HepG2 (cell line): ENCODE measurements at regions not wholly inside any gene's neighbourhood (a gene's known extent, or its start where the extent isn't known, plus 50 kb on each side); places are given as distances from the start of the nearest gene placed in this dataset.

Experiments
- ATAC-seq: fragments of 200-7000 bp; cut with Tn5 transposase; 3 replicates; pipeline ENCODE4 v1.9.1; 2020; ENCODE audit warnings: mild to moderate bottlenecking, moderate library complexity
- BruUV-seq: library from RNA; stranded (reverse); fragments of 400-500 nt; replicated peaks from 2 replicates; lab custom pipeline; 2021; lab: Mats Ljungman, UMichigan
- CTCF ChIA-PET: fragments of 300-600 bp; formaldehyde crosslinking; extraction: SDS; loops from one replicate; lab custom pipeline; 2021; ENCODE audit warnings: low total read pairs, inconsistent platforms, low intra/inter-chr PET ratio; lab: Yijun Ruan, JAX
- POLR2A ChIA-PET: fragments of 350-600 bp; sonication (Branson Sonifier 250); formaldehyde crosslinking; loops from one replicate; lab custom pipeline; 2020; ENCODE audit warnings: antibody characterized with exemption, inconsistent platforms; lab: Yijun Ruan, JAX
- DNase-seq: peaks from one replicate; pipeline ENCODE4 v3.0.0-alpha.2; 2015; ENCODE audit warnings: low spot score
- FAIRE-seq: peaks from 3 replicates; lab custom pipeline; 2011; peaks lifted over from hg19 to GRCh38; lab: Jason Lieb, UNC
- H2AFZ ChIP-seq: one replicate; pipeline ENCODE4 v1.6.1; 2011; ENCODE audit warnings: low read length, inconsistent platforms
- H3K27ac ChIP-seq: fragments of 300-600 bp; 3 replicates; pipeline ENCODE4 v1.8.0; 2011; ENCODE audit warnings: mixed run types, mild to moderate bottlenecking, mixed read lengths, low read length, inconsistent platforms; ENCODE audit not compliant: insufficient read depth; ENCODE audit errors: extremely low read length
- H3K27me3 ChIP-seq, 2 experiments: fragments of 200-600 bp in 1 of 2; 2 replicates in 1 of 2; 3 replicates in 1 of 2; pipeline versions ENCODE4 v1.6.0 to v1.8.0; 2011; ENCODE audit warnings: low read length in 2 of 2, mild to moderate bottlenecking in 2 of 2, moderate library complexity in 2 of 2, inconsistent platforms in 1 of 2; ENCODE audit not compliant: insufficient read depth in 2 of 2, control insufficient read depth in 1 of 2
- H3K36me3 ChIP-seq, 2 experiments: fragments of 200-600 bp in 1 of 2; replicated peaks in 1 of 2; 2 replicates in 1 of 2; 3 replicates in 1 of 2; pipeline versions ENCODE4 v1.5.1 to v1.8.0; 2011; ENCODE audit warnings: low read length in 2 of 2, inconsistent platforms in 1 of 2; ENCODE audit not compliant: insufficient read depth in 2 of 2, control insufficient read depth in 1 of 2
- H3K4me1 ChIP-seq: 2 replicates; pipeline ENCODE4 v1.5.1; 2012; ENCODE audit warnings: low read length, inconsistent platforms; ENCODE audit not compliant: insufficient read depth
- H3K4me2 ChIP-seq: 2 replicates; pipeline ENCODE4 v1.6.0; 2011; ENCODE audit warnings: low read depth, low read length, inconsistent platforms
- H3K4me3 ChIP-seq, 3 experiments: fragments of 200-600 bp in 1 of 3; sonication (generic), shearing (Covaris generic) in 1 of 3; replicated peaks in 1 of 3; 2 replicates each; pipeline ENCODE4 v1.5.1; 2011 to 2016; ENCODE audit warnings: low read length in 3 of 3, inconsistent platforms in 2 of 3, low read depth in 2 of 3, mild to moderate bottlenecking in 2 of 3, control low read depth in 1 of 3, mixed read lengths in 1 of 3; ENCODE audit not compliant: insufficient read depth in 1 of 3
- H3K79me2 ChIP-seq: one replicate; pipeline ENCODE4 v1.6.1; 2011; ENCODE audit warnings: low read length, inconsistent platforms; ENCODE audit not compliant: insufficient read depth
- H3K9ac ChIP-seq: 2 replicates; pipeline ENCODE4 v1.6.0; 2011; ENCODE audit warnings: mild to moderate bottlenecking, low read depth, low read length, inconsistent platforms; ENCODE audit not compliant: insufficient read depth
- H3K9me3 ChIP-seq: 2 replicates; pipeline ENCODE4 v1.5.1; 2012; ENCODE audit warnings: mild to moderate bottlenecking, low read length
- H4K20me1 ChIP-seq: 2 replicates; pipeline ENCODE4 v1.6.0; 2011; ENCODE audit warnings: inconsistent platforms, mild to moderate bottlenecking, low read length, moderate library complexity; ENCODE audit not compliant: insufficient read depth
- ATF1 ChIP-seq: IDR thresholded peaks from 2 replicates; pipeline ENCODE4 v1.6.1; 2016; ENCODE audit warnings: mild to moderate bottlenecking, control low read depth
- BRCA1 ChIP-seq: sonication (generic); formaldehyde crosslinking; IDR thresholded peaks from 2 replicates; pipeline ENCODE4 v1.4.0; 2020; ENCODE audit warnings: missing genetic modification reagents
- GATAD2A ChIP-seq: IDR thresholded peaks from 2 replicates; pipeline ENCODE4 v1.6.1; 2016
- MED8 ChIP-seq: sonication (generic); formaldehyde crosslinking; IDR thresholded peaks from 2 replicates; pipeline ENCODE4 v1.8.1; 2023; ENCODE audit warnings: mild to moderate bottlenecking, missing genetic modification reagents; ENCODE audit not compliant: insufficient replicate concordance
- NFYB ChIP-seq: sonication (generic); formaldehyde crosslinking; IDR thresholded peaks from 2 replicates; pipeline ENCODE4 v1.4.0; 2020; ENCODE audit warnings: missing genetic modification reagents
- SP1 ChIP-seq, 2 experiments: fragments of 450-650 bp in 1 of 2; sonication (generic) in 1 of 2; formaldehyde crosslinking in 1 of 2; IDR thresholded peaks; 2 replicates each; pipeline versions ENCODE4 v1.4.0 to v1.6.1; 2016 to 2020; ENCODE audit warnings: missing genetic modification reagents in 1 of 2
- SSRP1 ChIP-seq: IDR thresholded peaks from 2 replicates; pipeline ENCODE4 v1.6.1; 2016; ENCODE audit warnings: control low read depth
- TAF15 ChIP-seq: fragments of 200-400 bp; formaldehyde crosslinking; IDR thresholded peaks from one replicate; pipeline ENCODE4 v1.6.1; 2018; ENCODE audit warnings: mild to moderate bottlenecking, low read depth, low read length; ENCODE audit not compliant: poor library complexity, severe bottlenecking
- ZMAT3 ChIP-seq: sonication (generic); formaldehyde crosslinking; conservative IDR thresholded peaks from 2 replicates; pipeline ENCODE4 v1.7.0; 2021; ENCODE audit warnings: missing genetic modification reagents
- ZNF10 ChIP-seq: sonication (generic); formaldehyde crosslinking; IDR thresholded peaks from 2 replicates; pipeline ENCODE4 v1.4.0; 2020; ENCODE audit warnings: mild to moderate bottlenecking, low read depth, missing genetic modification reagents, borderline replicate concordance
- ZNF263 ChIP-seq: sonication (generic); formaldehyde crosslinking; IDR thresholded peaks from 2 replicates; pipeline ENCODE4 v1.4.0; 2020; ENCODE audit warnings: missing genetic modification reagents
- WGBS: methylation state at CpG from one replicate; pipeline ENCODE4 v1.1.6; 2017; ENCODE audit warnings: low lambda C conversion rate; 5-methylcytosine and 5-hydroxymethylcytosine counted together
- in situ Hi-C: cut with HindIII; loops from 2 replicates; pipeline ENCODE4 v1.10.0; 2017; ENCODE audit warnings: low pct_unique_long_range_greater_than_20kb; ENCODE audit not compliant: extremely low pct_ligation_motif_present
- intact Hi-C: fragments of 100-400 bp; cut with micrococcal nuclease; formaldehyde crosslinking; loops from one replicate; pipeline ENCODE4 v1.10.0; 2022; ENCODE audit not compliant: unreplicated experiment
- TF ChIP-seq, protein P1 (sequence below): sonication (generic); formaldehyde crosslinking; IDR thresholded peaks from 2 replicates; pipeline ENCODE4 v1.8.1; 2023; ENCODE audit warnings: mild to moderate bottlenecking, missing genetic modification reagents, borderline replicate concordance
- TF ChIP-seq, protein P2 (sequence below): sonication (generic); formaldehyde crosslinking; IDR thresholded peaks from 2 replicates; pipeline ENCODE4 v1.5.0; 2020; ENCODE audit warnings: missing genetic modification reagents, mild to moderate bottlenecking, borderline replicate concordance
- TF ChIP-seq, protein P3 (sequence below): sonication (generic); formaldehyde crosslinking; IDR thresholded peaks from 2 replicates; pipeline ENCODE4 v1.8.0; 2022; ENCODE audit warnings: mild to moderate bottlenecking, missing genetic modification reagents, borderline replicate concordance

DNA sequence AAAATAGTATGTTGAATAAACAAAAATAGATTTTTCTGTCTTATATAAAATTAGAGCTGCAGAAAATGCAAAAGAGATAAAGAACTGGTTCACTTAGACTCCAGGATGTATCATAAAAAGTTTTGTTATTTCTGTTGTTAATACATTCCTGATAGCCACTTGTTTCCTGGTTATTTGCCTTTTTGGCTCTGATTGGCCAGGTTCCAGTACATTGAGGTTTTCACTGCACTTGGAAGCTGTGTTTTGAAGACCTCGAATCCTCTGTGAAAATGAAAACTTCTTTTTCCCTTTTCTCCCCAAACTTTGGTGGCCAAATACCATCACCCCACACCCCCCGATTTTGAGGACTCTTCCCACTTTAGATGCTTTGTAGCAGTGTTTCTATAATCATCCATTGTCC is 525.3 kb downstream of the MED13L start:
- Histone ChIP-seq H4K20me1 (no peaks in the 10 kb centered on the region), H3K4me1 (peaks cover 8% of the 10 kb centered on the region; the same call in 1 of the 2 replicates), H3K9ac (no peak overlapping the region), H3K36me3 (no peaks in the 10 kb centered on the region), H3K4me3 (no peak overlapping the region), H3K9me3 (no peaks in the 10 kb centered on the region), H3K27me3 (peaks cover 0 to 7% of the 10 kb centered on the region in 2 experiments; a peak in 3 of 5 replicates), H2AFZ (no peak overlapping the region), H3K4me2 (no peak overlapping the region), H3K27ac (no peak overlapping the region), H3K79me2 (no peaks in the 10 kb centered on the region)
- DNase-seq (no peak), FAIRE-seq (no peak), ATAC-seq (no peak)
- TF ChIP-seq TAF15 (no peak), NFYB (CRISPR knock-in tag) (no peak), MED8 (no peak), ZNF263 (CRISPR knock-in tag) (no peak), ZMAT3 (no peak), GATAD2A (CRISPR knock-in tag) (no peak), SSRP1 (no peak), ATF1 (CRISPR knock-in tag) (no peak), BRCA1 (CRISPR knock-in tag) (no peak), SP1 (IDR thresholded peaks at IDR 0.05) (no peak), SP1 (CRISPR knock-in tag; IDR thresholded peaks at IDR 0.05) (no peak), ZNF10 (CRISPR knock-in tag) (no peak)
- TF ChIP-seq, protein P1, sequence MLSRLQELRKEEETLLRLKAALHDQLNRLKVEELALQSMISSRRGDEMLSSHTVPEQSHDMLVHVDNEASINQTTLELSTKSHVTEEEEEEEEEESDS (CRISPR knock-in tag), result no peak
- TF ChIP-seq, protein P2, sequence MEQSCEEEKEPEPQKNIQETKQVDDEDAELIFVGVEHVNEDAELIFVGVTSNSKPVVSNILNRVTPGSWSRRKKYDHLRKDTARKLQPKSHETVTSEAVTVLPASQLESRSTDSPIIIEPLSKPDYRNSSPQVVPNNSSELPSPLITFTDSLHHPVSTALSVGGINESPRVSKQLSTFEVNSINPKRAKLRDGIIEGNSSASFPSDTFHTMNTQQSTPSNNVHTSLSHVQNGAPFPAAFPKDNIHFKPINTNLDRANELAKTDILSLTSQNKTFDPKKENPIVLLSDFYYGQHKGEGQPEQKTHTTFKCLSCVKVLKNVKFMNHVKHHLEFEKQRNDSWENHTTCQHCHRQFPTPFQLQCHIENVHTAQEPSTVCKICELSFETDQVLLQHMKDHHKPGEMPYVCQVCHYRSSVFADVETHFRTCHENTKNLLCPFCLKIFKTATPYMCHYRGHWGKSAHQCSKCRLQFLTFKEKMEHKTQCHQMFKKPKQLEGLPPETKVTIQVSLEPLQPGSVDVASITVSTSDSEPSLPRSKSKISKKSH (CRISPR knock-in tag), result no peak
- TF ChIP-seq, protein P3, sequence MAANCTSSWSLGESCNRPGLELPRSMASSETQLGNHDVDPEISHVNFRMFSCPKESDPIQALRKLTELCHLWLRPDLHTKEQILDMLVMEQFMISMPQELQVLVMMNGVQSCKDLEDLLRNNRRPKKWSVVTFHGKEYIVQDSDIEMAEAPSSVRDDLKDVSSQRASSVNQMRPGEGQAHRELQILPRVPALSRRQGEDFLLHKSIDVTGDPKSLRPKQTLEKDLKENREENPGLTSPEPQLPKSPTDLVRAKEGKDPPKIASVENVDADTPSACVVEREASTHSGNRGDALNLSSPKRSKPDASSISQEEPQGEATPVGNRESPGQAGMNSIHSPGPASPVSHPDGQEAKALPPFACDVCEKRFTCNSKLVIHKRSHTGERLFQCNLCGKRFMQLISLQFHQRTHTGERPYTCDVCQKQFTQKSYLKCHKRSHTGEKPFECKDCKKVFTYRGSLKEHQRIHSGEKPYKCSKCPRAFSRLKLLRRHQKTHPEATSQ, result no peak
- POLR2A ChIA-PET, result no interaction called here
- in situ Hi-C loops (loop anchor here (5.0 to 10.0 kb wide), 2 partner anchors 1085 to 1127 kb away; no protein-coding TSS in a partner anchor), intact Hi-C loops (no loop called here)
- 4% methylated on average over 2 of the region's 2 CpGs for WGBS
- CTCF ChIA-PET, result interaction anchor here (1.8 to 2.7 kb wide), 2 partner anchors 1089 to 1127 kb away, joined by 11 to 15 read pairs; no protein-coding TSS in a partner anchor
- BruUV-seq, result no TSS peak
